AG09319 (cell line): ENCODE measurements at regions not wholly inside any gene's neighbourhood (a gene's known extent, or its start where the extent isn't known, plus 50 kb on each side); places are given as distances from the start of the nearest gene placed in this dataset.
A peak's percentile ranks its signal among the peaks of the same experiment; 100 is the strongest.

Experiments used
- DNase-seq: peaks from one replicate; pipeline ENCODE4 v3.0.0-alpha.2; 2010; ENCODE audit warnings: low read depth; ENCODE audit errors: extremely low read depth
- CTCF ChIP-seq: IDR thresholded peaks from 2 replicates; pipeline ENCODE4 v1.5.1; 2011; ENCODE audit warnings: low read depth, mild to moderate bottlenecking, inconsistent platforms, low read length, moderate library complexity

GRCh38 chr12:93191423-93191822, 186.3 kb upstream of the NUDT4 start:
- no peak for DNase-seq
- TF ChIP-seq CTCF: no peak

GRCh38 chr12:93191956-93192355, 185.8 kb upstream of the NUDT4 start:
- peak; percentile 58 for DNase-seq
- TF ChIP-seq CTCF: no peak

- TF ChIP-seq CTCF: no peak
- DNase-seq: no peak
Observed at GRCh38 chr12:93192878-93193277, 184.8 kb upstream of the NUDT4 start.

- no peak for DNase-seq
Observed at GRCh38 chr12:93195511-93195910, 182.2 kb upstream of the NUDT4 start.

GRCh38 chr12:93197067-93197593, 180.6 kb upstream of the NUDT4 start:
- DNase-seq: no peak
- no peak for TF ChIP-seq CTCF

More at GRCh38 chr12:93195511-93195910, 182.2 kb upstream of the NUDT4 start:
- TF ChIP-seq CTCF: no peak

GRCh38 chr12:93198086-93198485, 179.6 kb upstream of the NUDT4 start:
- no peak for TF ChIP-seq CTCF
- no peak for DNase-seq

GRCh38 chr12:93199831-93200236, 177.9 kb upstream of the NUDT4 start:
- no peak for DNase-seq
- TF ChIP-seq CTCF: no peak
